Large intestine (tissue), 3 donors: ENCODE measurements at regions not wholly inside any gene's neighbourhood (a gene's known extent, or its start where the extent isn't known, plus 50 kb on each side); places are given as distances from the start of the nearest gene placed in this dataset.

ENCODE experiments used
- DNase-seq, 2 donors: peaks; one replicate each; pipeline versions ENCODE4 v3.0.0 to v3.0.0-alpha.2; 2013
- H3K27ac ChIP-seq: one replicate; pipeline ENCODE4 v1.5.1; 2013; ENCODE audit warnings: low read length
- H3K27me3 ChIP-seq: 2 replicates; pipeline ENCODE4 v1.6.1; 2013; ENCODE audit warnings: low read length; ENCODE audit not compliant: control insufficient read depth, insufficient read depth
- H3K36me3 ChIP-seq: 2 replicates; pipeline ENCODE4 v1.6.1; 2013; ENCODE audit warnings: low read length; ENCODE audit not compliant: control insufficient read depth, insufficient read depth
- H3K4me1 ChIP-seq: one replicate; pipeline ENCODE4 v1.6.1; 2013; ENCODE audit warnings: low read length; ENCODE audit not compliant: control insufficient read depth, insufficient read depth
- H3K4me3 ChIP-seq: one replicate; pipeline ENCODE4 v1.5.1; 2013; ENCODE audit warnings: low read length
- H3K9me3 ChIP-seq: one replicate; pipeline ENCODE4 v1.6.1; 2013; ENCODE audit warnings: mild to moderate bottlenecking, low read depth, low read length, moderate library complexity; ENCODE audit not compliant: control insufficient read depth
- WGBS: methylation state at CpG from one replicate; pipeline ENCODE4 v1.1.5; 2013; ENCODE audit warnings: low lambda C conversion rate; ENCODE audit not compliant: insufficient coverage; 5-methylcytosine and 5-hydroxymethylcytosine counted together

DNA sequence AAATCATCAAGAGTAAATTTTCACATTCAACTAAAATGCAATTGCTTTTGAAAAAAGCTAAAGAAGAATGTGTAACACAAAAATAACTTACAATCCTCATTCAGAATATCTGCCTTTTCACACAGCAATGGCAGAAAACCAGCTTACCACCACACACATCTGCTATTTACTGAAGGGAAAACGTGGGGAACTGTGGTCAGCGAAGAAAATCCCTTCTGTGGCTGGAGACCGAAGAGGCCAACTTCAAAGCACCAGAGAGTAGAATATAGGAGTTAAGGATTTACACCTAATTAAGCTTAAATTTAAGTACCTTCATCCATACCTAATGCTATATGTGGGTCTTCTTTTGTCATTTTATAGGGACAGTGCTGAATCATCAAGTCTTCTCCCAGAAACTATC lies 339.6 kb downstream of the DEPDC1B start:
- H3K4me3 ChIP-seq: no peak overlapping the region
- H3K36me3 ChIP-seq: no peaks in the 10 kb centered on the region
- H3K27ac ChIP-seq: no peak overlapping the region
- H3K4me1 ChIP-seq: no peaks in the 10 kb centered on the region
- no peak for DNase-seq
- H3K27me3 ChIP-seq: no peaks in the 10 kb centered on the region
- WGBS: 83% methylated on average over 3 of the region's 3 CpGs
- H3K9me3 ChIP-seq: no peaks in the 10 kb centered on the region

GRCh38 chr5:60357302-60357701 lies 342.7 kb downstream of the DEPDC1B start:
- no peaks in the 10 kb centered on the region for H3K4me1 ChIP-seq
- no peak overlapping the region for H3K27ac ChIP-seq
- H3K9me3 ChIP-seq: no peaks in the 10 kb centered on the region
- H3K27me3 ChIP-seq: no peaks in the 10 kb centered on the region
- no peak overlapping the region for H3K4me3 ChIP-seq
- H3K36me3 ChIP-seq: no peaks in the 10 kb centered on the region
- no peak for DNase-seq

DNA sequence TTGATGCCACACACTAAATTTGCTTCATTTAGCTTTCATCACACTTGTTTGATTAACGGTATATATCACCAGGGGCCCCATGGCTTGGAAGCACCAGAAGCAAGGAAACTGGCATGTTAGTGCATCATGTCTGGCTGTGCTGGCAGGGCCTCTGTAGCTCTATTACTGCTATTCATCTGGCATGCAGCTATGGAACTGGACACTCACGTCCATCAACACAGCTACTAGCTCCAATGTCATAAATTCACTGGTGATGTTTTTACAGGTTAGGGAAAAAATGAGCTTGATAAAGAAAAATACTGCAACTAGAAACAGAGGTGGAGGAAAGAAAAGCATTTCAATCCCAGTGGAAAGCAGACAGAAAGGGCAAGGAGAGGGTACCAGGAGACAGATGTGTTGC lies 343.2 kb downstream of the DEPDC1B start:
- Histone ChIP-seq H3K4me1 (no peaks in the 10 kb centered on the region), H3K4me3 (no peak overlapping the region), H3K27me3 (no peaks in the 10 kb centered on the region), H3K36me3 (no peaks in the 10 kb centered on the region), H3K9me3 (no peaks in the 10 kb centered on the region), H3K27ac (no peak overlapping the region)
- no CpG with 5 or more reads among the region's 2 CpGs for WGBS
- no peak for DNase-seq

DNA sequence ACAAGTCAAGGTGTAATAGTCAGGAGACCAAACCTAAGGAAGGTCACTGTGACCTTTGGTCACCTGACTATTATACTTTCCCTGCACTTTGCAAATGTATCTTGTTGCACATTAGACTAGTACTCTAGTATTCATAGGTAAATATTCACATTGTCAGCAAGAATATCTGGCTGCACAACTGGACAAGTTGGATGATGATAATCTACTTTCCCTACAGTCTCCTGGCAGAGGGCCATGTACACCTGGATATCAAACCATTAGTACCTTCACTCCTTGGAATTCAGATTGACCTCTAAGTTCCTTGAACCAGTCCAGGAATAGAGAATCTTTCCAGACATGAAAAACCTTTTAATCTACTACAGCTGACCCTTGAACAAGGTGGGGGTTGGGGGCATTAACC lies 344.8 kb downstream of the DEPDC1B start:
- H3K27ac ChIP-seq: no peak overlapping the region

GRCh38 chr5:60354311-60354710 lies 345.7 kb downstream of the DEPDC1B start:
- 80% methylated on average over 1 of the region's 1 CpG for WGBS
- no peaks in the 10 kb centered on the region for H3K4me1 ChIP-seq
- H3K27me3 ChIP-seq: no peaks in the 10 kb centered on the region
- DNase-seq: no peak
- no peaks in the 10 kb centered on the region for H3K36me3 ChIP-seq
- H3K27ac ChIP-seq: no peak overlapping the region
- no peaks in the 10 kb centered on the region for H3K9me3 ChIP-seq
- H3K4me3 ChIP-seq: no peak overlapping the region

More for the DNA sequence above, 344.8 kb downstream of the DEPDC1B start:
- H3K9me3 ChIP-seq: no peaks in the 10 kb centered on the region
- H3K4me1 ChIP-seq: no peaks in the 10 kb centered on the region
- H3K36me3 ChIP-seq: no peaks in the 10 kb centered on the region
- DNase-seq: no peak
- no peak overlapping the region for H3K4me3 ChIP-seq
- H3K27me3 ChIP-seq: no peaks in the 10 kb centered on the region

DNA sequence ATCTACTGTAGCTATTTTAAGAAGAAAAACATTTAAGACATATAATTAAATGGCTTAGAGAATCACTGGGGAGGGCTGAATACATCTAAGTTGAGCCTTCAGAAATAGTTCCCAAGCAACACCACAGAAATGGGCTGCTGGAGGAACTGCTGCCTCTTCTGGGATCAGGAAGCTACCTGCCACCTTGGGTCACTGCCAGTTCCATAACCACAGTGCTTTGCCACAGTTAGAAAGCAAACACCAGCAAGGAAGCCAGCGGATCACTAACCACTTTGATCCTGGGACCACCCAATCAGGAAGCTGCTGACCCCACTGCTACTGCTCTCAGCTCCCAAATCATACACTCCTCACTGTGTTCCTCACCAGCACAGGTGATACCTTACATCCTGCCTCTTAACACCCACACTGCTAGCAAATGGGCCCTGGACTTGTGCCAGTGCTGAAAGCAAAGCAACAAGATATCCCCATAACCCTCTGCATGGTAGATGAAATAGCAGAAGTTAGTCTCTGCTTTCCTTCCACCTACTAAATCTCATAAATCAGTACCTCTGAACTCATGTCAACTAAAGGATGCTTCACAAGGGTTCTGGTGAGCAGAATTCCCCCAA lies 346.9 kb downstream of the DEPDC1B start:
- no peak for DNase-seq
- no peaks in the 10 kb centered on the region for H3K9me3 ChIP-seq
- WGBS: no CpG with 5 or more reads among the region's 1 CpG
- H3K4me1 ChIP-seq: no peaks in the 10 kb centered on the region
- H3K27ac ChIP-seq: no peak overlapping the region
- no peak overlapping the region for H3K4me3 ChIP-seq
- no peaks in the 10 kb centered on the region for H3K27me3 ChIP-seq
- no peaks in the 10 kb centered on the region for H3K36me3 ChIP-seq

GRCh38 chr5:60350794-60351193 lies 349.2 kb downstream of the DEPDC1B start:
- no peak overlapping the region for H3K27ac ChIP-seq
- no peak overlapping the region for H3K4me3 ChIP-seq

GRCh38 chr5:60349891-60350415 lies 350.0 kb downstream of the DEPDC1B start:
- Histone ChIP-seq H3K4me1 (no peaks in the 10 kb centered on the region), H3K27me3 (no peaks in the 10 kb centered on the region), H3K9me3 (no peaks in the 10 kb centered on the region), H3K36me3 (no peaks in the 10 kb centered on the region), H3K27ac (no peak overlapping the region), H3K4me3 (no peak overlapping the region)
- DNase-seq: no peak
- no CpG with 5 or more reads among the region's 2 CpGs for WGBS

More at GRCh38 chr5:60350794-60351193, 349.2 kb downstream of the DEPDC1B start:
- Histone ChIP-seq H3K4me1 (no peaks in the 10 kb centered on the region), H3K9me3 (no peaks in the 10 kb centered on the region), H3K36me3 (no peaks in the 10 kb centered on the region), H3K27me3 (no peaks in the 10 kb centered on the region)
- WGBS: no CpG with 5 or more reads among the region's 3 CpGs
- peak in 1 of 2 donors; percentile 35 for DNase-seq

- Histone ChIP-seq H3K27ac (no peak overlapping the region), H3K9me3 (no peaks in the 10 kb centered on the region), H3K4me3 (no peak overlapping the region), H3K36me3 (no peaks in the 10 kb centered on the region), H3K27me3 (no peaks in the 10 kb centered on the region), H3K4me1 (no peaks in the 10 kb centered on the region)
- DNase-seq: no peak
- WGBS: 60% methylated on average over 1 of the region's 1 CpG
Observed at GRCh38 chr5:60346393-60346792, 353.6 kb downstream of the DEPDC1B start.

DNA sequence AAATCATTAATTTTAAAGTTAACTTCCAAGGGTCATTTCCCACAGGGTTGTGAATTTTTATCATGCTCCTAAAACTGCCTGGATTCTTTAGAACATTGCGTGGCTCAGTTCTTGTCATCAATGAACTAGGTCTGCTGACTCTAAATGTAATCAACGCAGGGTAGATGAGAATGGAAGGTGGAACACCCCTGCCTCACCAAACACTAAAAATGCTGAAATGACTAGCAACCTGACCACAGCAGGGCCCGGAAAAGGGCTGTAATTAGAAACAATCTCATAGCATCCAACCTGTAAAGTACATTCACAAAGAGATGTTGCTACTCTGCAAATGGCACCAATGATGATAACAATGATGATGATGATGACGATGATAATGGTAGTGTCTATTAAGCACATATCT lies 356.9 kb downstream of the DEPDC1B start:
- Histone ChIP-seq H3K4me3 (no peak overlapping the region), H3K9me3 (no peaks in the 10 kb centered on the region), H3K4me1 (no peaks in the 10 kb centered on the region), H3K27ac (no peak overlapping the region), H3K36me3 (no peaks in the 10 kb centered on the region), H3K27me3 (no peaks in the 10 kb centered on the region)
- DNase-seq: no peak
- WGBS: no CpG with 5 or more reads among the region's 4 CpGs

DNA sequence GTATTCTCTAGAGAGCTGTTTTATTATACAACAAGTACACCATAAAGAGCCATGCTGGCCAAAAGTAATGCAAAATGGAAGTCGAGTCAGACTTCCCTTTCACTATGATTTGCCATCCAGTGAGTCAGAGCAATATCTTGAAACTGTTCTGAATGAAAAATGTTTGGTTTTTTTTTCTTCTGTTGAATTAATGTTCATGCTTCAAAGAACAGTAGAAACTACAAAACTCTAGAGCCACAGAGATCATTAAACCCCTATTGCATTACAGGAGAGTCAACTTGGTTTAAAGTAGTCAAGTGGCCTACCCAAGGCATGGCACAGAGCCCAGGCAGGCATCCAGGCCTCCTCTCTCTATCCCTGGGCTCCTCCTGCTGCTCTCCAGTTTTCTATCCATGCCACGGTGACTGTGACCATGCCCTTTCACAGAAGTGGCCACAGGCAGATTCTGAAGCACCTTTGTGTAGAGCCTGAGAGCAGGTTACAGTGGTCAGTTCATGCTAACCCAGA lies 358.9 kb downstream of the DEPDC1B start:
- H3K9me3 ChIP-seq: no peaks in the 10 kb centered on the region
- no peak overlapping the region for H3K4me3 ChIP-seq
- H3K27me3 ChIP-seq: no peaks in the 10 kb centered on the region
- no peak overlapping the region for H3K27ac ChIP-seq
- H3K36me3 ChIP-seq: no peaks in the 10 kb centered on the region
- WGBS: no CpG with 5 or more reads among the region's 2 CpGs
- DNase-seq: no peak
- H3K4me1 ChIP-seq: no peaks in the 10 kb centered on the region
